ENCODE measurements at regions not wholly inside any gene's neighbourhood (a gene's known extent, or its start where the extent isn't known, plus 50 kb on each side); places are given as distances from the start of the nearest gene placed in this dataset.

DNA sequence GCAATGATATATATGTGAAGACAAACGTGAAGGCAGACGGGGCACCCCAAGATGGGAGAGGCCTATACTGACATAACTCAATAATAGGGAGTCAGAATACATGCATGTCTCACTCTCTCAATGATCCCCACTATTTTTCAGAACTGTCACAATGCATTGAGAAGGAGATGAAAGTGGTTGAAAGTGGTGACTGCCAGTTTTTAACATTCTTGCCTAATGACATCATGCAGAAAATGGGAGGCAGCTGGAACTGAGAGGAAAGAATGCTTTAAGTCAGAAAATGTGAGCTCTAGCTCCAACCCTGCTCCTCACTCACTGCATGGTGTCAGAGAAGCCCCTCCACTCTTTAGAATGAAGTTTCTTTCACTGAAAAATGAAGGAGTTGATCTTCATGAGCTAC lies 55.3 kb upstream of the P2RY1 start:
- Histone ChIP-seq H3K4me1 (peaks cover 0 to 5% (median 0%) of the 10 kb centered on the region in 4 donors), H3K9me3 (no peaks in the 10 kb centered on the region), H3K36me3 (no peaks in the 10 kb centered on the region), H3K27ac (no peak overlapping the region), H3K4me3 (no peak overlapping the region), H3K27me3 (no peaks in the 10 kb centered on the region)
- DNase-seq, result no peak
- intact Hi-C loops (cut with DNase I; ENCODE audit: low total_unique reads), result no loop called here
- TF ChIP-seq, protein P1, sequence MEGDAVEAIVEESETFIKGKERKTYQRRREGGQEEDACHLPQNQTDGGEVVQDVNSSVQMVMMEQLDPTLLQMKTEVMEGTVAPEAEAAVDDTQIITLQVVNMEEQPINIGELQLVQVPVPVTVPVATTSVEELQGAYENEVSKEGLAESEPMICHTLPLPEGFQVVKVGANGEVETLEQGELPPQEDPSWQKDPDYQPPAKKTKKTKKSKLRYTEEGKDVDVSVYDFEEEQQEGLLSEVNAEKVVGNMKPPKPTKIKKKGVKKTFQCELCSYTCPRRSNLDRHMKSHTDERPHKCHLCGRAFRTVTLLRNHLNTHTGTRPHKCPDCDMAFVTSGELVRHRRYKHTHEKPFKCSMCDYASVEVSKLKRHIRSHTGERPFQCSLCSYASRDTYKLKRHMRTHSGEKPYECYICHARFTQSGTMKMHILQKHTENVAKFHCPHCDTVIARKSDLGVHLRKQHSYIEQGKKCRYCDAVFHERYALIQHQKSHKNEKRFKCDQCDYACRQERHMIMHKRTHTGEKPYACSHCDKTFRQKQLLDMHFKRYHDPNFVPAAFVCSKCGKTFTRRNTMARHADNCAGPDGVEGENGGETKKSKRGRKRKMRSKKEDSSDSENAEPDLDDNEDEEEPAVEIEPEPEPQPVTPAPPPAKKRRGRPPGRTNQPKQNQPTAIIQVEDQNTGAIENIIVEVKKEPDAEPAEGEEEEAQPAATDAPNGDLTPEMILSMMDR (IDR thresholded peaks at IDR 0.05), result no peak

- TF ChIP-seq, protein P1 (IDR thresholded peaks at IDR 0.05), result no peak
- Histone ChIP-seq H3K4me3 (no peak overlapping the region), H3K4me1 (peaks cover 0 to 5% (median 0%) of the 10 kb centered on the region in 4 donors), H3K27ac (no peak overlapping the region), H3K36me3 (no peaks in the 10 kb centered on the region), H3K9me3 (no peaks in the 10 kb centered on the region), H3K27me3 (no peaks in the 10 kb centered on the region)
- DNase-seq, result no peak
- intact Hi-C loops (cut with DNase I; ENCODE audit: low total_unique reads), result no loop called here
Observed at GRCh38 chr3:152780553-152780952, 54.4 kb upstream of the P2RY1 start.

DNA sequence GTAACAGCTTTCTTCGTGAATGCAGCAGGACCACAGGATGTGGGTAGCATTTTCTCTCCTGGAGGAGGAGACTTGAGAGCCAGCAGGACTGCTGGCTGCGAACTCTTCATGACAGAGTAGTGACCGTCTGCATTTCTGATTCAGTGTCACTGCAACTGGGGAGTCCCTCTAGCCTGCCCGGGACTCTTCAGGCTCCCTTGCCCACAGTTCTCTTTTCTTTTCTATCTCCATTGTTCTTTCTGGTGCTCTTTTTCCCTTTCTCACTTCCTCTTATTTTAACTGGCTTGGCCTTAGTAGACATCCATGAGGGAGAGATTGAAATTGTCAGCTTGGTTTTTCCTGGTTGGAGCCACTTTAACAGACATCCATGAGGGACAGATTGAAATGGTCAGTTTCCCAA lies 49.9 kb upstream of the P2RY1 start:
- TF ChIP-seq, protein P1 (IDR thresholded peaks at IDR 0.05), result no peak

More for the DNA sequence above, 49.9 kb upstream of the P2RY1 start:
- DNase-seq, result no peak
- Histone ChIP-seq H3K27ac (no peak overlapping the region), H3K4me3 (no peak overlapping the region), H3K36me3 (no peaks in the 10 kb centered on the region), H3K27me3 (no peaks in the 10 kb centered on the region), H3K4me1 (no peaks in the 10 kb centered on the region), H3K9me3 (peaks cover 0 to 4% (median 0%) of the 10 kb centered on the region in 3 donors)
- intact Hi-C loops (cut with DNase I; ENCODE audit: low total_unique reads), result no loop called here
